ENCODE measurements at regions not wholly inside any gene's neighbourhood (a gene's known extent, or its start where the extent isn't known, plus 50 kb on each side); places are given as distances from the start of the nearest gene placed in this dataset.

- no peaks in the 10 kb centered on the region for H3K9me3 ChIP-seq
- WGBS, 4 donors, result 73 to 79% (median 76%) methylated on average over 4 of the region's 4 CpGs
- DNase-seq (no peak), ATAC-seq (no peak)
- intact Hi-C loops (cut with DNase I), result no loop called here
- H3K4me1 ChIP-seq, result no peaks in the 10 kb centered on the region
- H3K27ac ChIP-seq, result no peak overlapping the region
- TF ChIP-seq, protein P1, sequence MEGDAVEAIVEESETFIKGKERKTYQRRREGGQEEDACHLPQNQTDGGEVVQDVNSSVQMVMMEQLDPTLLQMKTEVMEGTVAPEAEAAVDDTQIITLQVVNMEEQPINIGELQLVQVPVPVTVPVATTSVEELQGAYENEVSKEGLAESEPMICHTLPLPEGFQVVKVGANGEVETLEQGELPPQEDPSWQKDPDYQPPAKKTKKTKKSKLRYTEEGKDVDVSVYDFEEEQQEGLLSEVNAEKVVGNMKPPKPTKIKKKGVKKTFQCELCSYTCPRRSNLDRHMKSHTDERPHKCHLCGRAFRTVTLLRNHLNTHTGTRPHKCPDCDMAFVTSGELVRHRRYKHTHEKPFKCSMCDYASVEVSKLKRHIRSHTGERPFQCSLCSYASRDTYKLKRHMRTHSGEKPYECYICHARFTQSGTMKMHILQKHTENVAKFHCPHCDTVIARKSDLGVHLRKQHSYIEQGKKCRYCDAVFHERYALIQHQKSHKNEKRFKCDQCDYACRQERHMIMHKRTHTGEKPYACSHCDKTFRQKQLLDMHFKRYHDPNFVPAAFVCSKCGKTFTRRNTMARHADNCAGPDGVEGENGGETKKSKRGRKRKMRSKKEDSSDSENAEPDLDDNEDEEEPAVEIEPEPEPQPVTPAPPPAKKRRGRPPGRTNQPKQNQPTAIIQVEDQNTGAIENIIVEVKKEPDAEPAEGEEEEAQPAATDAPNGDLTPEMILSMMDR (IDR thresholded peaks at IDR 0.05), result no peak
- no peak for TF ChIP-seq POLR2A (IDR thresholded peaks at IDR 0.05)
- H3K36me3 ChIP-seq, result no peaks in the 10 kb centered on the region
- H3K4me3 ChIP-seq, result no peak overlapping the region
- no peaks in the 10 kb centered on the region for H3K27me3 ChIP-seq
Observed at GRCh38 chr9:118008246-118008645, 304.0 kb downstream of the TLR4 start.

GRCh38 chr9:118009614-118010013 is 305.4 kb downstream of the TLR4 start:
- H3K27me3 ChIP-seq, result no peaks in the 10 kb centered on the region
- H3K9me3 ChIP-seq, result no peaks in the 10 kb centered on the region
- no peaks in the 10 kb centered on the region for H3K36me3 ChIP-seq
- H3K27ac ChIP-seq, result no peak overlapping the region
- H3K4me3 ChIP-seq, result no peak overlapping the region
- intact Hi-C loops (cut with DNase I), result no loop called here
- ATAC-seq (no peak), DNase-seq (no peak)
- TF ChIP-seq, protein P1 (IDR thresholded peaks at IDR 0.05), result no peak
- no peak for TF ChIP-seq POLR2A (IDR thresholded peaks at IDR 0.05)
- H3K4me1 ChIP-seq, result no peaks in the 10 kb centered on the region

GRCh38 chr9:118017607-118018122 is 313.5 kb downstream of the TLR4 start:
- no peak overlapping the region for H3K27ac ChIP-seq
- TF ChIP-seq POLR2A (IDR thresholded peaks at IDR 0.05), result no peak
- TF ChIP-seq, protein P1 (IDR thresholded peaks at IDR 0.05), result no peak
- peak in 1 of 5 donors; percentile 35 for DNase-seq
- ATAC-seq, result no peak
- 76 to 80% (median 78%) methylated on average over 2 of the region's 2 CpGs; no CpG with 5 or more reads in 1 of the 4 donors for WGBS, 4 donors
- no peaks in the 10 kb centered on the region for H3K4me1 ChIP-seq
- H3K36me3 ChIP-seq, result no peaks in the 10 kb centered on the region
- H3K9me3 ChIP-seq, result peaks cover 0 to 8% (median 0%) of the 10 kb centered on the region in 12 donors
- no peak overlapping the region for H3K4me3 ChIP-seq
- intact Hi-C loops (cut with DNase I), result no loop called here
- H3K27me3 ChIP-seq, result no peaks in the 10 kb centered on the region

GRCh38 chr9:118023644-118024043 is 319.4 kb downstream of the TLR4 start:
- no peaks in the 10 kb centered on the region for H3K27me3 ChIP-seq
- H3K36me3 ChIP-seq, result no peaks in the 10 kb centered on the region
- peak in 1 of 5 donors; percentile 10 for DNase-seq
- no peak overlapping the region for H3K27ac ChIP-seq
- peak in 1 of 4 donors; percentile 78 for ATAC-seq
- H3K4me3 ChIP-seq, result no peak overlapping the region
- H3K4me1 ChIP-seq, result no peaks in the 10 kb centered on the region
- peaks cover 0 to 4% (median 0%) of the 10 kb centered on the region in 12 donors for H3K9me3 ChIP-seq
- 11 to 52% (median 34%) methylated on average over 2 of the region's 2 CpGs for WGBS, 4 donors
- TF ChIP-seq, protein P1 (IDR thresholded peaks at IDR 0.05), result no peak
- TF ChIP-seq POLR2A (IDR thresholded peaks at IDR 0.05), result no peak
- intact Hi-C loops (cut with DNase I), result no loop called here
